Osteoblast (primary cell): ENCODE measurements at regions not wholly inside any gene's neighbourhood (a gene's known extent, or its start where the extent isn't known, plus 50 kb on each side); places are given as distances from the start of the nearest gene placed in this dataset.

Experiments
- DNase-seq: peaks from one replicate; pipeline ENCODE4 v3.0.0; 2011; ENCODE audit warnings: low spot score, mixed read lengths; ENCODE audit not compliant: insufficient read length; ENCODE audit errors: missing footprints
- H2AFZ ChIP-seq: 2 replicates; pipeline ENCODE4 v1.6.0; 2011; ENCODE audit warnings: mild to moderate bottlenecking, low read length
- H3K27ac ChIP-seq: 2 replicates; pipeline ENCODE4 v1.5.1; 2011; ENCODE audit warnings: mild to moderate bottlenecking, low read depth, low read length, moderate library complexity
- H3K27me3 ChIP-seq: 2 replicates; pipeline ENCODE4 v1.6.0; 2012; ENCODE audit warnings: mild to moderate bottlenecking, control low read depth, inconsistent platforms, low read length, moderate library complexity; ENCODE audit not compliant: insufficient read depth
- H3K36me3 ChIP-seq: 2 replicates; pipeline ENCODE4 v1.5.1; 2011; ENCODE audit warnings: mild to moderate bottlenecking, low read length, control low read depth, moderate library complexity; ENCODE audit not compliant: insufficient read depth
- H3K4me1 ChIP-seq: 2 replicates; pipeline ENCODE4 v1.5.1; 2011; ENCODE audit warnings: mild to moderate bottlenecking, low read length, control low read depth, moderate library complexity; ENCODE audit not compliant: insufficient read depth
- H3K4me2 ChIP-seq: 2 replicates; pipeline ENCODE4 v1.6.0; 2011; ENCODE audit warnings: mild to moderate bottlenecking, low read length; ENCODE audit not compliant: insufficient read depth
- H3K4me3 ChIP-seq: fragments of 200-600 bp; sonication (generic); 3 replicates; pipeline ENCODE4 v1.5.1; 2012; ENCODE audit warnings: mild to moderate bottlenecking, low read length, inconsistent platforms; ENCODE audit not compliant: insufficient read depth
- H3K79me2 ChIP-seq: 2 replicates; pipeline ENCODE4 v1.6.0; 2012; ENCODE audit warnings: mild to moderate bottlenecking, low read length, control low read depth, inconsistent platforms; ENCODE audit not compliant: insufficient read depth
- H3K9me3 ChIP-seq: 2 replicates; pipeline ENCODE4 v1.5.1; 2011; ENCODE audit warnings: low read depth, low read length, control low read depth
- H4K20me1 ChIP-seq: 2 replicates; pipeline ENCODE4 v1.6.0; 2012; ENCODE audit warnings: mild to moderate bottlenecking, low read length, control low read depth; ENCODE audit not compliant: insufficient read depth
- TF ChIP-seq, protein P1 (sequence below): IDR thresholded peaks from 2 replicates; pipeline ENCODE4 v1.5.1; 2011; ENCODE audit warnings: mild to moderate bottlenecking, low read depth, low read length, moderate library complexity; ENCODE audit errors: extremely low read depth

DNA sequence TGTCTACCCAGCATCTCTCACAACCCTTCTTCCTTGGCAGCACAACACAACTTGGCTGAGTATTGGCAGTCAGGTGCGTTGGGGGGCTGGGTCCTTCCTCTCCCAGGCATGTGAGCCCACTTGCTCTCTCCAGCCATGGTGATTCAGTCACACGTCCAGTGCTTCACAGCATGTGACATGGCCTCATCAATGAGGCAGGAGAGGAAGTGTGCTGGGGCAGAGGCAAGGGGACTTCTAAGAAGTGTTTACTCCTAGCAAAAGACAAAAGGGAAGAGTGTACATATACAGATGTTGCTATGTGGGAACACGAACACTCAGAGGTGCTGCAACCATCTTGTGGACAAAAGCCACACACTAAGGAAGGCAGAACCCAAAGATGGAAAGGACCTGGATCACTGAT lies 380.8 kb downstream of the FBXW7 start:
- Histone ChIP-seq H3K27me3 (peaks cover 3% of the 10 kb centered on the region), H3K4me1 (no peaks in the 10 kb centered on the region)

DNA sequence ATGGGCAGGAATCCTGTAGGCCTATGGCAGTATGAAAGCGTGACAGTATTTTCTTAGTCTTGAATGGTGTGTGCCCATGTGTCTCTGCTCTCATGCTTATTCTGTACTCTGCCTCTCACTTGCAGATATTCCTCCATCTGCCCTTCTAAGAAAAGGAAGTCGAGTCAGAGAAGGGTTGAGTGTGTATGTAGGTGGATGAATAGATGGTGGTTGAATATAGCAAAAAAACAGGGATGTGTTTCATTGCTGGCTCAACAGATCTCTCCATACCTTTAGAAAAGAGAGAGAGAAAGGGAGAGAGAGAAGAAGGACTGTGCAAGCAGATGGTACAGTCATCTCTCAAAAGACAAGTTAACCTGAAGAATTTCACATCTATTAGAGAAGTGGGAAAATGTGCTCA lies 381.5 kb downstream of the FBXW7 start:
- Histone ChIP-seq H3K4me1 (no peaks in the 10 kb centered on the region), H2AFZ (no peak overlapping the region), H3K9me3 (no peaks in the 10 kb centered on the region), H3K4me3 (no peak overlapping the region), H3K27ac (no peak overlapping the region), H3K27me3 (peaks cover 3% of the 10 kb centered on the region), H3K79me2 (no peaks in the 10 kb centered on the region), H3K36me3 (no peaks in the 10 kb centered on the region), H3K4me2 (no peak overlapping the region), H4K20me1 (no peaks in the 10 kb centered on the region)
- TF ChIP-seq, protein P1, sequence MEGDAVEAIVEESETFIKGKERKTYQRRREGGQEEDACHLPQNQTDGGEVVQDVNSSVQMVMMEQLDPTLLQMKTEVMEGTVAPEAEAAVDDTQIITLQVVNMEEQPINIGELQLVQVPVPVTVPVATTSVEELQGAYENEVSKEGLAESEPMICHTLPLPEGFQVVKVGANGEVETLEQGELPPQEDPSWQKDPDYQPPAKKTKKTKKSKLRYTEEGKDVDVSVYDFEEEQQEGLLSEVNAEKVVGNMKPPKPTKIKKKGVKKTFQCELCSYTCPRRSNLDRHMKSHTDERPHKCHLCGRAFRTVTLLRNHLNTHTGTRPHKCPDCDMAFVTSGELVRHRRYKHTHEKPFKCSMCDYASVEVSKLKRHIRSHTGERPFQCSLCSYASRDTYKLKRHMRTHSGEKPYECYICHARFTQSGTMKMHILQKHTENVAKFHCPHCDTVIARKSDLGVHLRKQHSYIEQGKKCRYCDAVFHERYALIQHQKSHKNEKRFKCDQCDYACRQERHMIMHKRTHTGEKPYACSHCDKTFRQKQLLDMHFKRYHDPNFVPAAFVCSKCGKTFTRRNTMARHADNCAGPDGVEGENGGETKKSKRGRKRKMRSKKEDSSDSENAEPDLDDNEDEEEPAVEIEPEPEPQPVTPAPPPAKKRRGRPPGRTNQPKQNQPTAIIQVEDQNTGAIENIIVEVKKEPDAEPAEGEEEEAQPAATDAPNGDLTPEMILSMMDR = no peak
- no peak for DNase-seq

More for the DNA sequence above, 380.8 kb downstream of the FBXW7 start:
- DNase-seq = no peak
- H2AFZ ChIP-seq = no peak overlapping the region
- H4K20me1 ChIP-seq = no peaks in the 10 kb centered on the region
- no peak overlapping the region for H3K27ac ChIP-seq
- no peaks in the 10 kb centered on the region for H3K36me3 ChIP-seq
- H3K4me3 ChIP-seq = no peak overlapping the region
- H3K4me2 ChIP-seq = no peak overlapping the region
- TF ChIP-seq, protein P1 = no peak
- no peaks in the 10 kb centered on the region for H3K9me3 ChIP-seq
- no peaks in the 10 kb centered on the region for H3K79me2 ChIP-seq

DNA sequence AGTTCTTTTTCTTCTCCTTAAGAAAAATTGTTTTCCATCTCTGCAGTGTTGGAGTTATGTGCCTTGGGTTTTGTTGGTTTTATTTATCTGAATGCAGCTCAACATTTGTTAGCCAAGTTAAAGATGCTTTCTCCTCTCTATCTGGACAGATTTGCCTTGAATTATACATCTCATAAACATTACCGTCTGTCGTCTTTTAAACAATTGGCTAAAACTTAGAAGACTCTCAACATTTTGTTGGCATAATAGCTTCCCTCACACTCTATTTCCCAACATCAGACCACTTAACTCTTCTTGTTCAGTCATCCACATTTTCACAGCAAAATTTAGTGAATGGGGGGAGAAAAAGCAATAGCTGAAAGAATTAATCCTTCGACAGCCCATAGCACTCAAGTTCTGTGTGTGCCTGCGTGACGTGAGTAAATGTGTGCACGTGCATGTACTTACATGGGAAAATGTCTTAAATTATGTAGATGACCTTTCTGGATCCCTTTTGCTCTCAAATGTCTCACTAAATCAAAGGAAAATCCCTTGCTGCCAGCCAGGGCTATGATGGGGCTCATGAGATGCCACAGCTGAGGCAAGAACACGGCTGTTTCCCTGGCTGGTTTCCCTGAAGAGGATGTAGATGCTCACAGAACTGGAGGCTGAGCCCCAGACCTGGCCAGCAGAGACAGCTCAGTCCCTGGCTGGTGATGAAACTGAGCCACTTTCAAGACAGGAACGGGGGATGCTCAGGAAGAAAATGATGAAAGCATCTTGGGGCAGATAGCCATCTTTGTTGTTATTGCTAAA lies 382.2 kb downstream of the FBXW7 start:
- DNase-seq = no peak
- Histone ChIP-seq H3K9me3 (no peaks in the 10 kb centered on the region), H3K36me3 (no peaks in the 10 kb centered on the region), H4K20me1 (no peaks in the 10 kb centered on the region), H3K27ac (no peak overlapping the region), H2AFZ (no peak overlapping the region), H3K79me2 (no peaks in the 10 kb centered on the region), H3K4me2 (no peak overlapping the region), H3K27me3 (peaks cover 3% of the 10 kb centered on the region), H3K4me1 (no peaks in the 10 kb centered on the region), H3K4me3 (no peak overlapping the region)
- TF ChIP-seq, protein P1 = no peak

DNA sequence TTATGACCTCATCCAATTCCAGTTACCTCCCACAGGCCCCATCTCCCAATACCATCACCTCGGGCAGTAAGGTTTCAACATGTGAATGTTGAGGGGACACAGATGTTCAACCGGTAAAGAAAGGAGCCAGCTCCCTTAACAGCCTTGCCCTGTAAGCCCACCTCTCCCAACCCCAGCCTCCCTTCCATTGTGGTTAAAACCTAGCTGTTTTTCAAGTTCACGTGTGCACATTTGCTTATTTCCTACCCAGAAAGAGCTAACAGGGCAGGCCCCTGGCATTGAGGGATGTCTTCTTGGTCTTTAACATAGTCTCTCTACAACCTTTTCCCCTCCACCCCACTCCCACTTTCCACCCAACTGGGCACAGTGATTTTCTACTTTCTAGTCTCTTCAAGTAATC lies 385.7 kb downstream of the FBXW7 start:
- H3K27ac ChIP-seq = no peak overlapping the region
- no peaks in the 10 kb centered on the region for H3K79me2 ChIP-seq
- DNase-seq = no peak
- H2AFZ ChIP-seq = no peak overlapping the region
- no peaks in the 10 kb centered on the region for H3K9me3 ChIP-seq
- H3K36me3 ChIP-seq = no peaks in the 10 kb centered on the region
- H4K20me1 ChIP-seq = no peaks in the 10 kb centered on the region
- H3K27me3 ChIP-seq = peaks cover 3% of the 10 kb centered on the region
- H3K4me2 ChIP-seq = no peak overlapping the region
- H3K4me3 ChIP-seq = no peak overlapping the region
- TF ChIP-seq, protein P1 = no peak
- no peaks in the 10 kb centered on the region for H3K4me1 ChIP-seq
